Cardiac muscle cell (in vitro differentiated cells and primary cell): ENCODE measurements at regions not wholly inside any gene's neighbourhood (a gene's known extent, or its start where the extent isn't known, plus 50 kb on each side); places are given as distances from the start of the nearest gene placed in this dataset.

Source experiments
- DNase-seq, 2 donors: peaks; one replicate each; pipeline versions ENCODE4 v3.0.0 to v3.0.0-alpha.2; 2010 to 2017; ENCODE audit warnings: low read depth in 1 of 2, low spot score in 1 of 2
- H3K27ac ChIP-seq: fragments of 200-600 bp; sonication (generic); 2 replicates; pipeline ENCODE4 v1.5.1; 2016
- H3K27me3 ChIP-seq: fragments of 200-600 bp; sonication (generic); 2 replicates; pipeline ENCODE4 v1.6.0; 2016; ENCODE audit warnings: control low read depth
- H3K36me3 ChIP-seq: fragments of 200-600 bp; sonication (generic); 2 replicates; pipeline ENCODE4 v1.5.1; 2016; ENCODE audit warnings: control low read depth
- H3K4me1 ChIP-seq: fragments of 200-600 bp; sonication (generic); 2 replicates; pipeline ENCODE4 v1.8.1; 2017; ENCODE audit warnings: low read depth, mild to moderate bottlenecking, mixed run types
- H3K4me3 ChIP-seq: fragments of 200-600 bp; sonication (generic); 2 replicates; pipeline ENCODE4 v1.5.1; 2016; ENCODE audit warnings: mild to moderate bottlenecking
- H3K9me3 ChIP-seq: fragments of 200-600 bp; sonication (generic); 2 replicates; pipeline ENCODE4 v1.5.1; 2017; ENCODE audit warnings: low read depth, mild to moderate bottlenecking, control low read depth
- TF ChIP-seq, protein P1 (sequence below): IDR thresholded peaks from 2 replicates; pipeline ENCODE4 v1.5.1; 2012; ENCODE audit warnings: low read depth, mild to moderate bottlenecking, low read length

DNA sequence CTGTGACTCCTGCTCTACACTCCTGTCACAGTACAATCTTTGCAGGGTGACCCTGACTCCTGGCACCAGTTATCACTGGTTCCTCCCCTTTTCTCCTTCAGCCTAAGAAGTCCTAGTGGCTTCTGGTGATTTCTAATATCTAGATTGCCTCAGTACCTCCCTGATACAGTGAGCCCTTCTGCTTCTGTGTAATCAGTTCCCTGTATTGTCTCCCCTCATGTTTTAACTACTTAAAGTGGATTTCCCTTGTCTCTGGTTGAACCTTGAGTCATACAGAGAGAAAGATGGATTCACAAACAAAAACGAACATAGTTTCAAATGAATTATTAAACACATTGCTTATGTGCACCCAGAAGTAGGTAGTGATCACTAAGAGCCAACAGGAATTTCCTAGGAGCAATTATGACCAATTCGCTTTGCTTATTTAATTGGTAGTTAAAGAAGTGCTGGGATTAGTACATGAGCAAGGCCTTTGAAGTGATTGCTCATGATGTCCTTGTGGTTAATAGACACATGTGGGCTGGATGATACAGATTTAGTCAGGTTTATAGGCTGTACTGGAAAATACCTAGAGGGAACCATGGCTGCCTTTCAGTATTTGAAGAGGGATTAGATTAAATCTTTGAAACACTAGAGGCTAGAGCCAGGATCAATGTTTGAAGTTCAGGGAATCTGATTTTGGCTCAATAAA lies 145.8 kb upstream of the MEF2C start:
- DNase-seq = no peak
- Histone ChIP-seq H3K27ac (peak overlapping the region; percentile 73), H3K9me3 (no peaks in the 10 kb centered on the region), H3K4me3 (no peak overlapping the region), H3K36me3 (no peaks in the 10 kb centered on the region), H3K4me1 (peaks cover 16% of the 10 kb centered on the region), H3K27me3 (no peaks in the 10 kb centered on the region)
- TF ChIP-seq, protein P1, sequence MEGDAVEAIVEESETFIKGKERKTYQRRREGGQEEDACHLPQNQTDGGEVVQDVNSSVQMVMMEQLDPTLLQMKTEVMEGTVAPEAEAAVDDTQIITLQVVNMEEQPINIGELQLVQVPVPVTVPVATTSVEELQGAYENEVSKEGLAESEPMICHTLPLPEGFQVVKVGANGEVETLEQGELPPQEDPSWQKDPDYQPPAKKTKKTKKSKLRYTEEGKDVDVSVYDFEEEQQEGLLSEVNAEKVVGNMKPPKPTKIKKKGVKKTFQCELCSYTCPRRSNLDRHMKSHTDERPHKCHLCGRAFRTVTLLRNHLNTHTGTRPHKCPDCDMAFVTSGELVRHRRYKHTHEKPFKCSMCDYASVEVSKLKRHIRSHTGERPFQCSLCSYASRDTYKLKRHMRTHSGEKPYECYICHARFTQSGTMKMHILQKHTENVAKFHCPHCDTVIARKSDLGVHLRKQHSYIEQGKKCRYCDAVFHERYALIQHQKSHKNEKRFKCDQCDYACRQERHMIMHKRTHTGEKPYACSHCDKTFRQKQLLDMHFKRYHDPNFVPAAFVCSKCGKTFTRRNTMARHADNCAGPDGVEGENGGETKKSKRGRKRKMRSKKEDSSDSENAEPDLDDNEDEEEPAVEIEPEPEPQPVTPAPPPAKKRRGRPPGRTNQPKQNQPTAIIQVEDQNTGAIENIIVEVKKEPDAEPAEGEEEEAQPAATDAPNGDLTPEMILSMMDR = no peak

DNA sequence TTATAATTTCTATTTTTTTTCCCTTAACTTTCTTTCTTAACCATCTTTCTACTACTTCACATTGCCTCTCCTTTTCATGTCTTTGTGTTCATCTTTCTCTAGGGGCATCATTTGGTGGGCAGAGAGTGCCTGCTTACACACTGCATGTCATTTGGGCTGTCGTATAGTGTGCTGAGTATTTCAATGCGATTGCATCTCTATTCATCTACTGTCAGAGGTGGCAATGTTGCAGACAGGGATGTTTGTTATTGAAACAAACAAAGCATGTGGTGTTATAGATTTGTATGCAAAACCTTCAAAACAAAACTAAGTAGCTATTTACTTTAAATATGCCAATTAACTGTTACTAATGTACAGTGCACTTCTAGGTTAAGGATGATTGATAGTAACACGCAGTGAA lies 141.1 kb upstream of the MEF2C start:
- TF ChIP-seq, protein P1 = no peak
- H3K9me3 ChIP-seq = no peaks in the 10 kb centered on the region
- H3K4me3 ChIP-seq = no peak overlapping the region
- no peak for DNase-seq
- H3K27ac ChIP-seq = no peak overlapping the region
- no peaks in the 10 kb centered on the region for H3K27me3 ChIP-seq
- no peaks in the 10 kb centered on the region for H3K36me3 ChIP-seq
- peaks cover 14% of the 10 kb centered on the region for H3K4me1 ChIP-seq

DNA sequence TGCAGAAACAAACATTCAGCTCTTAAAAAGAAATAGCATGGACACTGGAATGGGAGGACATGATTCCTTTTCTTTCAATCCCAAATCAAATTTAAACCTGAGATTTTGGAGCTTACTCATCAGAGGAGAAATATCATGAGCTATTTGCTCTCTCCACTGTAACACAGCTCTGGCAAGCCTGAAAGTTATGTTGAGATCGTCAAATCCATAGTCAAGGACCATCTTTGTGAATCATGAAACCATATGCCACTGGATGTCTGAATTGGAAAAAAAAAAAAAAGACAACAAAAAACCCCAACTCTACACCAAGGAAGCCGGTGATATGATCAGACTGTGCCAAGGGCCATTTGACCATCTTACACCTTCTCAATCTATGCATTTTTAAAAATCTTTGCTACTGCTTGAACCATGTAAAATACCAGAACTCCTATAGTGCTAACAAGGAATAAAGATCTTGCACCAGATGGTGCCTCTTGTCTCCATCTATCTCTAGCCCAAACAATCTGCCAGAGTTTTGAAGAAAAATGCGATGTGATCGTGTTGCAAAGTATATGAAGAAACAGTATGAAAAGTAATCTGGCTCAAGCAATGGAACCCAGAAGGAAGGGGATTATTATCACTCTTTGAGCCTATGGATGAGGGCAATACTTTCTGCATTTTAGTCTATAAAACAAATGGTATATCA lies 138.1 kb upstream of the MEF2C start:
- TF ChIP-seq, protein P1 = no peak
- Histone ChIP-seq H3K4me1 (peaks cover 5% of the 10 kb centered on the region), H3K27me3 (no peaks in the 10 kb centered on the region)

DNA sequence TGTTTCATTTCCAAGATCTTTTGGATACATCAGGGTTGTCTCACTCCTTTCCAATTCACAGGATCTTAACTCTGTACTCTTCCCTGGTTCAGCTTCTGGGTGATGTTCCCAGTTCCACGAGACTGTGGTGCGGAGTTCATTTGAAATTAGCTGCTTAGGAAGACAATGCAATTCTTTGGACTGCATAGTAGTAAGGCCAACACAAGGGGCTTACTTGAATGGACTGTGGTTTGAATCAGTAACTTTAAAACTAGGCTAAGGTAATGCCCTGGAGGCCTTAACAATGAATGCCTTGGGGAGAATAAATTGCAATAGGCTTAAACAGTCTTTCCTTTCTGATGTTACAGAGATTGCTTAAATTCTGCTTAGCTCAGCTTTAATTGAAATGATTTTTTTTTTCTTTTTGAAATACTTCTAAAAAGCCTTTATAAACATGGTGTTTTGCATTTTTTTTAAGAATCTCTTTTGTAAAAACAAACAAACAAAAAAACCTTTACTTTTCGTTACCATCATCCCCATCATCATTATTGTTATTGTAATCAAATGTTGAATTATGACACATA lies 133.8 kb upstream of the MEF2C start:
- Histone ChIP-seq H3K27me3 (no peaks in the 10 kb centered on the region), H3K4me1 (peaks cover 20% of the 10 kb centered on the region), H3K9me3 (no peaks in the 10 kb centered on the region), H3K27ac (no peak overlapping the region), H3K4me3 (no peak overlapping the region), H3K36me3 (no peaks in the 10 kb centered on the region)
- no peak for DNase-seq
- TF ChIP-seq, protein P1 = no peak

More for the DNA sequence above, 138.1 kb upstream of the MEF2C start:
- H3K36me3 ChIP-seq = no peaks in the 10 kb centered on the region
- no peak for DNase-seq
- no peak overlapping the region for H3K4me3 ChIP-seq
- H3K27ac ChIP-seq = no peak overlapping the region
- H3K9me3 ChIP-seq = no peaks in the 10 kb centered on the region

DNA sequence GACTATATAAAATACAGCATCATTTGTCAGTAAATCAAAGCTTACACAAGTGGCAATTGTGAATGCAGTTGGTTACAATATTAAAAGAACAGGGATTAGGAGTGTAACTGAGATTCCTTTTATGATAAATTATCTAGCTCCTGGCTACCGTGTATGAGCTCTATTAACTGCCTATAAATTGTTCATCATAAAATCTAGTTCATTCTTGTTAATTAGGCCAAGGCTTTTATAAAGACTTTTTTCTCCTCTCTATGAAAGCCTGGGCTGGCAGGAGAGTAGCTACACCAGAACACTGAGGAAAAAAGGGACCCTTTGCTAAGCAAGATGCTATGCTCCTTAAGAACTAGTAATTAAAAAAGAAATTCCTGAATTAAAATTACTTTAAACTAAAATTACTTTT lies 132.4 kb upstream of the MEF2C start:
- no peaks in the 10 kb centered on the region for H3K9me3 ChIP-seq
- H3K36me3 ChIP-seq = no peaks in the 10 kb centered on the region
- no peaks in the 10 kb centered on the region for H3K27me3 ChIP-seq
- TF ChIP-seq, protein P1 = no peak
- H3K4me3 ChIP-seq = no peak overlapping the region
- peaks cover 20% of the 10 kb centered on the region for H3K4me1 ChIP-seq
- H3K27ac ChIP-seq = no peak overlapping the region
- DNase-seq = no peak
